ENCODE measurements at regions not wholly inside any gene's neighbourhood (a gene's known extent, or its start where the extent isn't known, plus 50 kb on each side); places are given as distances from the start of the nearest gene placed in this dataset.
"Not testable (repeated sequence)": the region's sequence is repeated elsewhere in the genome, so short reads cannot be mapped to it uniquely, and the experiment has no call there.

- Histone ChIP-seq H4K20me1 (ENCODE audit: insufficient read depth) (no peaks in the 10 kb centered on the region), H3K9me2 (ENCODE audit: insufficient read depth) (no peaks in the 10 kb centered on the region), H3K79me2 (ENCODE audit: low read depth) (no peaks in the 10 kb centered on the region), H2AFZ (no peak overlapping the region), H3K27me3 (ENCODE audit: insufficient read depth, low read depth) (no peaks in the 10 kb centered on the region), H3K27ac (no peak overlapping the region), H3K36me3 (ENCODE audit: low read depth) (no peaks in the 10 kb centered on the region), H3K4me1 (replicated peaks; ENCODE audit: insufficient read depth) (peaks cover 11% of the 10 kb centered on the region; the same call in 1 of the 2 replicates), H3F3A (ENCODE audit: insufficient read depth, low read depth) (no peaks in the 10 kb centered on the region), H3K4me2 (no peak overlapping the region), H3K4me3 (no peak overlapping the region), H3K9me3 (ENCODE audit: insufficient read depth, low read depth) (no peaks in the 10 kb centered on the region)
- BruUV-seq (replicated peaks), result no TSS peak
- CTCF ChIA-PET, result no interaction called here
- POLR2A ChIA-PET (ENCODE audit: unreplicated experiment), result no interaction called here
- intact Hi-C loops (cut with micrococcal nuclease; ENCODE audit: unreplicated experiment), result loop anchor here (5.0 to 10.0 kb wide), 2 partner anchors 70 to 103 kb away; no protein-coding TSS in a partner anchor
- no peak for DNase-seq
- TF ChIP-seq CTCF (conservative IDR thresholded peaks at IDR 0.05), result no peak
- no peak for TF ChIP-seq EZH2 (IDR thresholded peaks at IDR 0.05; ENCODE audit: low read depth)
Observed at GRCh38 chr1:121517586-121518230, 332.9 kb downstream of the SRGAP2C start.

- no peak for DNase-seq
- ChIA-PET CTCF (no interaction called here), POLR2A (ENCODE audit: unreplicated experiment) (no interaction called here)
- BruUV-seq (replicated peaks), result no TSS peak
- H3F3A ChIP-seq (ENCODE audit: insufficient read depth, low read depth), result no peaks in the 10 kb centered on the region
- H3K9me3 ChIP-seq (ENCODE audit: insufficient read depth, low read depth), result no peaks in the 10 kb centered on the region
- no peaks in the 10 kb centered on the region for H3K36me3 ChIP-seq (ENCODE audit: low read depth)
- H3K4me1 ChIP-seq (replicated peaks; ENCODE audit: insufficient read depth), result peaks cover 11% of the 10 kb centered on the region; the same call in 1 of the 2 replicates
- no peaks in the 10 kb centered on the region for H3K27me3 ChIP-seq (ENCODE audit: insufficient read depth, low read depth)
- no peak overlapping the region for H3K27ac ChIP-seq
- H2AFZ ChIP-seq, result peak overlapping the region; percentile 91
- no peaks in the 10 kb centered on the region for H3K79me2 ChIP-seq (ENCODE audit: low read depth)
- H3K4me3 ChIP-seq, result peak overlapping the region; percentile 90
- H4K20me1 ChIP-seq (ENCODE audit: insufficient read depth), result no peaks in the 10 kb centered on the region
- TF ChIP-seq CTCF (conservative IDR thresholded peaks at IDR 0.05) (no peak), EZH2 (IDR thresholded peaks at IDR 0.05; ENCODE audit: low read depth) (no peak)
- H3K4me2 ChIP-seq, result peak overlapping the region; percentile 89
- intact Hi-C loops (cut with micrococcal nuclease; ENCODE audit: unreplicated experiment), result loop anchor here (5.0 to 10.0 kb wide), 2 partner anchors 71 to 104 kb away; no protein-coding TSS in a partner anchor
- H3K9me2 ChIP-seq (ENCODE audit: insufficient read depth), result no peaks in the 10 kb centered on the region
Observed at GRCh38 chr1:121518726-121519041, 333.9 kb downstream of the SRGAP2C start.

GRCh38 chr1:121519042-121519755 is 334.4 kb downstream of the SRGAP2C start:
- Histone ChIP-seq H3K79me2 (ENCODE audit: low read depth) (no peaks in the 10 kb centered on the region), H3K27me3 (ENCODE audit: insufficient read depth, low read depth) (no peaks in the 10 kb centered on the region), H2AFZ (peak overlapping the region; percentile 91), H3F3A (ENCODE audit: insufficient read depth, low read depth) (no peaks in the 10 kb centered on the region), H3K4me3 (peak overlapping the region; percentile 90), H3K9me2 (ENCODE audit: insufficient read depth) (no peaks in the 10 kb centered on the region), H3K9me3 (ENCODE audit: insufficient read depth, low read depth) (no peaks in the 10 kb centered on the region), H3K27ac (no peak overlapping the region), H3K36me3 (ENCODE audit: low read depth) (no peaks in the 10 kb centered on the region), H3K4me1 (replicated peaks; ENCODE audit: insufficient read depth) (peaks cover 11% of the 10 kb centered on the region; the same call in 1 of the 2 replicates), H3K4me2 (peak overlapping the region; percentile 89), H4K20me1 (ENCODE audit: insufficient read depth) (no peaks in the 10 kb centered on the region)
- TSS peak; percentile 77 for BruUV-seq (replicated peaks)
- intact Hi-C loops (cut with micrococcal nuclease; ENCODE audit: unreplicated experiment), result loop anchor here (5.0 to 10.0 kb wide), 2 partner anchors 72 to 104 kb away; no protein-coding TSS in a partner anchor
- no peak for TF ChIP-seq CTCF (conservative IDR thresholded peaks at IDR 0.05)
- TF ChIP-seq EZH2 (IDR thresholded peaks at IDR 0.05; ENCODE audit: low read depth), result no peak
- ChIA-PET CTCF (interaction anchor here (0.6 kb wide), 1 partner anchor 45 kb away, joined by 5 read pairs; no protein-coding TSS in a partner anchor), POLR2A (ENCODE audit: unreplicated experiment) (interaction anchor here (0.6 kb wide), 1 partner anchor 108 kb away, joined by 8 read pairs; no protein-coding TSS in a partner anchor)
- DNase-seq, result peak; percentile 57 to 74

GRCh38 chr1:121519756-121520286 is 335.0 kb downstream of the SRGAP2C start:
- ChIA-PET POLR2A (ENCODE audit: unreplicated experiment) (interaction anchor here (0.6 kb wide), 1 partner anchor 109 kb away, joined by 8 read pairs; no protein-coding TSS in a partner anchor), CTCF (interaction anchor here (0.6 kb wide), 1 partner anchor 45 kb away, joined by 5 read pairs; no protein-coding TSS in a partner anchor)
- Histone ChIP-seq H3K4me1 (replicated peaks; ENCODE audit: insufficient read depth) (peaks cover 11% of the 10 kb centered on the region; the same call in 1 of the 2 replicates), H3K4me3 (peak overlapping the region; percentile 90), H2AFZ (peak overlapping the region; percentile 91), H3K4me2 (peak overlapping the region; percentile 89)
- H4K20me1 ChIP-seq (ENCODE audit: insufficient read depth); H3K79me2 ChIP-seq (ENCODE audit: low read depth); H3F3A ChIP-seq (ENCODE audit: insufficient read depth, low read depth); H3K27ac ChIP-seq; H3K9me3 ChIP-seq (ENCODE audit: insufficient read depth, low read depth); H3K9me2 ChIP-seq (ENCODE audit: insufficient read depth); H3K27me3 ChIP-seq (ENCODE audit: insufficient read depth, low read depth); DNase-seq; H3K36me3 ChIP-seq (ENCODE audit: low read depth): not testable (repeated sequence)
- BruUV-seq (replicated peaks), result TSS peak; percentile 79
- intact Hi-C loops (cut with micrococcal nuclease; ENCODE audit: unreplicated experiment), result loop anchor here (5.0 to 10.0 kb wide), 2 partner anchors 73 to 105 kb away; no protein-coding TSS in a partner anchor
